ENCODE measurements at regions not wholly inside any gene's neighbourhood (a gene's known extent, or its start where the extent isn't known, plus 50 kb on each side); places are given as distances from the start of the nearest gene placed in this dataset.

- DNase-seq (ENCODE audit: low spot score in 2 of 2, unreplicated experiment in 2 of 2), result no peak
- no peak overlapping the region for H3K27ac Mint-ChIP-seq
- no peak for TF ChIP-seq CTCF (IDR thresholded peaks at IDR 0.05; ENCODE audit: unreplicated experiment)
- H3K27me3 Mint-ChIP-seq (ENCODE audit: low read depth), result no peaks in the 10 kb centered on the region
- H3K4me1 Mint-ChIP-seq, result no peaks in the 10 kb centered on the region
- no peaks in the 10 kb centered on the region for H3K36me3 Mint-ChIP-seq
- H3K4me3 Mint-ChIP-seq, result no peak overlapping the region
- H3K9me3 Mint-ChIP-seq, result peaks cover 7% of the 10 kb centered on the region
Measured at GRCh38 chr6:93684339-93684738, 265.0 kb upstream of the EPHA7 start.

GRCh38 chr6:93679836-93680235 lies 260.5 kb upstream of the EPHA7 start:
- Mint-ChIP-seq H3K27me3 (ENCODE audit: low read depth) (no peaks in the 10 kb centered on the region), H3K9me3 (peaks cover 7% of the 10 kb centered on the region), H3K36me3 (no peaks in the 10 kb centered on the region), H3K4me3 (no peak overlapping the region), H3K27ac (no peak overlapping the region), H3K4me1 (peaks cover 10% of the 10 kb centered on the region)
- no peak for TF ChIP-seq CTCF (IDR thresholded peaks at IDR 0.05; ENCODE audit: unreplicated experiment)
- no peak for DNase-seq (ENCODE audit: low spot score in 2 of 2, unreplicated experiment in 2 of 2)

- Mint-ChIP-seq H3K4me1 (peaks cover 10% of the 10 kb centered on the region), H3K4me3 (no peak overlapping the region), H3K27me3 (ENCODE audit: low read depth) (no peaks in the 10 kb centered on the region), H3K36me3 (no peaks in the 10 kb centered on the region), H3K9me3 (peaks cover 2% of the 10 kb centered on the region), H3K27ac (no peak overlapping the region)
- no peak for TF ChIP-seq CTCF (IDR thresholded peaks at IDR 0.05; ENCODE audit: unreplicated experiment)
- DNase-seq (ENCODE audit: low spot score in 2 of 2, unreplicated experiment in 2 of 2), result no peak
Measured at GRCh38 chr6:93678841-93679454, 259.6 kb upstream of the EPHA7 start.

- H3K36me3 Mint-ChIP-seq, result no peaks in the 10 kb centered on the region
- no peak for DNase-seq (ENCODE audit: low spot score in 2 of 2, unreplicated experiment in 2 of 2)
- TF ChIP-seq CTCF (IDR thresholded peaks at IDR 0.05; ENCODE audit: unreplicated experiment), result no peak
- no peak overlapping the region for H3K27ac Mint-ChIP-seq
- no peak overlapping the region for H3K4me3 Mint-ChIP-seq
- H3K4me1 Mint-ChIP-seq, result peaks cover 10% of the 10 kb centered on the region
- no peaks in the 10 kb centered on the region for H3K9me3 Mint-ChIP-seq
- no peaks in the 10 kb centered on the region for H3K27me3 Mint-ChIP-seq (ENCODE audit: low read depth)
Measured at GRCh38 chr6:93677264-93677965, 258.1 kb upstream of the EPHA7 start.

GRCh38 chr6:93676581-93676980 lies 257.2 kb upstream of the EPHA7 start:
- Mint-ChIP-seq H3K4me1 (peaks cover 10% of the 10 kb centered on the region), H3K27me3 (ENCODE audit: low read depth) (no peaks in the 10 kb centered on the region), H3K27ac (no peak overlapping the region), H3K9me3 (no peaks in the 10 kb centered on the region), H3K4me3 (no peak overlapping the region), H3K36me3 (no peaks in the 10 kb centered on the region)
- TF ChIP-seq CTCF (IDR thresholded peaks at IDR 0.05; ENCODE audit: unreplicated experiment), result no peak
- DNase-seq (ENCODE audit: low spot score in 2 of 2, unreplicated experiment in 2 of 2), result no peak
